GDM1 (cell line): ENCODE measurements at regions not wholly inside any gene's neighbourhood (a gene's known extent, or its start where the extent isn't known, plus 50 kb on each side); places are given as distances from the start of the nearest gene placed in this dataset.
"Not testable (repeated sequence)": the region's sequence is repeated elsewhere in the genome, so short reads cannot be mapped to it uniquely, and the experiment has no call there.

Experiments
- DNase-seq: peaks from one replicate; lab custom pipeline; 2025; lab: John Stamatoyannopoulos, UW

DNA sequence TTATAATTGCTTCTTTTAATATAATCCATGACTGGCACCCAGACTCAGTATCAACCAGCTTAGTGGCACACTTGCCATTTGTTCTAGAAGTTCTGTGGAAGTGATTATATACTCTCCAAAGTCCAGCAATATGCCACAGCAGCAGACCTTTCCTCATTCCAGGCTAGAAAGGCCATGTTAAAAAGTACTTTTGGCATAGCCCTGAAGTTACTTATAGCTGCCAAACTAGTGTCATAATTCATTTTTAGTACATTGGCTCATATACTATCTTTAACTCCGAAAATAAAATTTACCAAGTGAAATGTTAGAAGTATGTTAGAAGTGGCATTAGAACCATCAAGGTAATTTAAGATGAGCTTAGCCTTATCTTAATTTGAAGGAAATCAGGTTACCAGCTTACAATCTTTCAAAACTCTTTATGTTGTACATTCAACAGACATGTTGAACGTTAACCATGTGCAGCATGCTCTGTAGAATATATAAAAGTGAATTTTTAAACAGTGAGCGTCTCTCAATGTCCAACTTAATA, 714.2 kb upstream of the LCORL start:
- DNase-seq: no peak

DNA sequence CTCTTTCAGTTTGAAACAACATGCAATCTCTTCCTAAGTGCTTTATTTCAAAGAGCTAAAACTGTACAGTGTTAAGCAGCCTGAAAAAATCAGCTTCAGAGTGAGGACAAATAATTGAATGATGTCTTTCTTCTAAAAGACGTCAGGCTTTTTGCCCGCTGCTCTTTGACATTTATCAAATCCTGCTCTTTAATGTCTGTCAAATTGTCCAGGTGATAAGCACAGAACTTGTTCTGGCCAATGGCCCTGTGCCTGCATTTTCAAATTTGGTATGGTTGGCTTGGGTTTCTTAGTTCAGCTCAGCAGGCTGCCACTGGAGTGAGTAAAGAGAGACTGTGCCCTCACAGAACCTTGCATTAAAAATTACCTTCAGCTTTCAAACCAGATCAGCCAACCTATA, 712.9 kb upstream of the LCORL start:
- no peak for DNase-seq

DNA sequence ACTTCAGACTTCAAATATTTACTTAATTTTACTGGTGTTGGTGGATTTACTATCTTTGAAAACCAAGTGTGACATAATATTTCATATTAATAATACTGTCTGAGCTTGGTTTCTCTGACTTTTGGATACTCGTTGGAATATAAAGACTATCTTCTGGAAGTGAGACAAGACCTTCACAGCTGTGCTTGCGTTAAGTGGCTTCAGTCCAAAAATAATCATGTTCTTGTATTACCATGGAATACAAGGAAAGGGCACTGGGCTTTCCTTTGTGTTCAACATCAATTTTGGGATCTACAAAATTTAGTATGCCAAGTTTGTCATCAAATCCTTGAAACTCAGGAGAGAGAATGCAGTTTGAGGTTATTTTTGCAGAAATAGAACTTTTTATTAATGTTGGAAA, 712.4 kb upstream of the LCORL start:
- DNase-seq: no peak

DNA sequence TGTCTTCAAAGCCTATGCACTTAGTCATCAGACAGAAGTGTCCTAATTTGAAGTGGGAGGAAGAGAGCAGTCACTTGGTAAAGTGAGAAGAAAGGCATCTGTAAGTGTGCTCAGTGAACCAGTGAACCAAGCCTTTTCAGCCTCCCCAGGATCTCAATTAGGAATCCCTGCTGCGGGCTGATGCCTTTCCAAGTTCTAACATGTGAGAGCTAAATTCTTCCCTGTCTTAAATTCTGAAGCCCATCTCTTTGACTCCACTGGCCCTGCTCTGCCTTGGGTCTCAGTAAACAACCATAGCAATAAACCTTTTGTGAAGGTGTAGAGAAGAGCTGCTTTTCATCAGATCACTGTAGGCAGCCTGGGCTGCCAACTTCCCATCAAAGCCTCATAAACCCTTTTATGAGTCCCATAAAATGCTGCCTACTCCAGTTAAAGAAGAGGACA, 701.2 kb upstream of the LCORL start:
- DNase-seq: no peak

DNA sequence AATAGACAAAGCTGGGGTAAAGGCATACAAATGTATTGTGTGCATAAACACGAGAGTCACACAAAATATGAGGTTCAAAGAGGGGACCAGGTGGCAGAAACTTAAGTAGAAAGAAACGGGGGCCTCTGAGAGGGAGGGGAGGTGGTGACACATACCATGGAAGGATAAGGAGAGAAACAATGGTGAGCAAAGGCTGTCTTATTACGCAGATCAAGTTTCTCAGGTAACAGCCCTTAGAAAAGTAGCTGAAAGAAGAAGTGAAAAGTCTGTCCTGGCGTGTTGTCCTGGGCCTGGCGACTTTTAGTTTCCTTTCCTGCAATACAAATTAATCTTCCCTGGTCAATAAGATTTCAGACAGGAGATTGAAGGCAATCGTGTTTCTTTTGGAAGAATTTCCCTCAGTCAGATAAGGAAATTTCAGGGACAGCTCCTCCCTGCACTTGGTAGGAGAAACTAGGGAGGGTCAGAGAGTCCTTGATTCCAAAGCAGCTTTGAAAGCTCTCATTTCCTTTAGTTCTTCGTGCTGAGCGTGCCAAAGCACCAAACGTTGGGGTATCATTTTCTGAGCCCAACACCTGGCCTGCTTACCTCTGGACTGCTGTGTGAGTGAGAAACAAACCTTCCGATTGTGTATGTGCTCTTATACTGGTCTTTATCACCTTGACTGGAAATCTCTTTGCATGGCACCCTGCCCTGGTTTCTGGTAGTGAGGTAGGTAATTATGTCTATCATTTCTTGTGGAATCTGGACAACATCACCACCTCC, 676.7 kb upstream of the LCORL start:
- no peak for DNase-seq

DNA sequence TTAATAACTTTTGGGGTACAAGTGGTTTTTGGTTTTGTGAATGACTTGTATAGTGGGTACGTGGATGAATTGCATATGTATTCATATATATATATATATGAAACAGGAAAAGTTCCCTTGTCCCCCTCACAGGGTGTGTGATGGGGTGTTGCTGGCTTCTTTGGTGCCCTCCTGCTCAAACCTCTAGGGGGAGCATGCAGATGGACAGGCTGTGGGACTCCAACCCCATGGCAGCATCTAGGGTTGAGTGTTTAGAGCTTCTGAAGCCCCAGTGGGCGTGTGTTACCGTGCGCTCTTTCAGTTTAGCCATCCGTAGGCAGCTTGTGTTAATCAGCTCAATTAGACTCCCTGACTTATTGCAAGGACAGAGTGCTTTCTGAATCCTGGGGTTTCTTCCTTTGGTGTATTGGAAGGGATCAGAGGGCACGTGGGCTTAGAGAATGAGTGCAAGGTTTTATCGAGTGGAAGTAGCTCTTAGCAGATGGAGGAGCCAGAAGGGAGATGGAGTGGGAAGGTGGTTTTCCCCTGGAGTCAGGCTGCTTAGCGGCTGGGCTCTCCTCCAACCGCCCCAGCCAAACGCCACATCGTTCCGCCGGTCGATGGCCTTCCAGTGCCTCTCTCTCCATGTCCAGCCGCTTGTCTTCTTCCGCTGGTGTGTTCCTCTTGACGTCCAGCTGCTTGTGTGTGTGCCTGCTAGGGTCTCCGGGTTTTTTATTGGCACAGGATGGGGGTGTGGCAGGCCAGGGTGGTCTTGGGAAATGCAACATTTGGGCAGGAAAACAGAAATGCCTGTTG, 674.4 kb upstream of the LCORL start:
- no peak for DNase-seq

DNA sequence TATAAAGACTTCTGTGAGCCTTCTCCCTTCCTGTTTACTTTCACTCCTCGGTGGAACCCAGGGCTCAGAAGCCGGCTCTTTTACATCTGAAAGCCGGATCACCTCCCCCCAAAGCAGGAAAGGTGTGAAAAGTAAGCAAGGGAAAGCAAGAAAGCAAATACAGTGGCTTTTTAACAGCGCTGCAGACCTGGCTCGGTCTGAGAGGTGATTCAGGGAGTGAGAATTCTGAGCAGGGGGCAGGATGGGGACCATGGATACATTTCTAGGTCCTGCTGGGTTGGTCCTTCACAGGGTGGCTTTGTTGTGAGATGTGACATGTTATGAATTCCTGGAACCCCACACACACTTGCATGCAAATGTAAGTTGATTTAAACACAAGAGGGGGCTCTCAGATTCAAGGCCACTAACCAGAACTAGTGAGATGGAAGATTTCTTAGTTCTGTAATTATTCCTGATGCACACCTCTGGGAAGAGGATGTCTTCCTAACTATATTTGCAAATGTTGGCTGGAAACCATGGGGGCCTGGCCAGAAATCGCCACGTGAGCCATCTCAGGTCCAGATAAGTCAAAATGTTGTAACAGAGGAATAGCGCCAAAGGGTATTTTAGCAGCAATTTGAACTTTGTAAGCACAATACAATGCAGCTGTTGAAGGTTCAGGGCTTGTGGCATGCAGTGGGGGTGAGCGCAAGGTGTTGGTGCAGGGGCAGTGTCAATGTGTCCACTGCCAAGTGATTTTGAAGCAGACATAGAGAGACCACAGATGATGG, 670.1 kb upstream of the LCORL start:
- DNase-seq: no peak

DNA sequence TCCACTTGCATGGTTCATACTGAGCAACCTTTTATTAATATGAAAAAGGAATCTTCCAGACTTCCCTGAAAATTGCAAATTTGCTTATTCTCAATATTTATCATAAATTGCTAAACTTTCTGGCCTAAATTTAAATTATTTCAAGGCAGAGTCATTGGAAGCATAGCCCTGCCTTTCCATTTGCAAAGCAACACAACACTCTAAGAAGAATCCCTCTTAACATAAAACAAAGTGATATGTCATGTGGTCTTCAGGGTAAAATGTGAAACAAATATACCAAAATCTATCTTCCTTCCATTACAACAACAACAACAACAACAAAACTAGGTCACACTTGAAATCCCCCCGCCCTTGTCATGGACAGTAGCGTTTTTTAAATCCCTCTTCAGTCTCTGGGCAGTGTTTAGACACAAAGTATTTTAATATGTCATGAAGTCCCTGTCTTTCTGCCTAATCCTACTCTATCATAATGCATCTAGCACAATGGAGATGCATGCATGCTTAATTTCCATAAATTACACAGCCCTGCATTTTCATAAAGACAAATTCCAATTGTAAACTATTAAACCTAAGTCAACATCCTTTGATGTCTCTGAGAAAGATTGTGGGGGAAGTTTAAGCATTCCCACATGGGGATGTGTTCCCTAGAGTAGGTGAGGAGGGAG, 668.9 kb upstream of the LCORL start:
- DNase-seq: no peak

DNA sequence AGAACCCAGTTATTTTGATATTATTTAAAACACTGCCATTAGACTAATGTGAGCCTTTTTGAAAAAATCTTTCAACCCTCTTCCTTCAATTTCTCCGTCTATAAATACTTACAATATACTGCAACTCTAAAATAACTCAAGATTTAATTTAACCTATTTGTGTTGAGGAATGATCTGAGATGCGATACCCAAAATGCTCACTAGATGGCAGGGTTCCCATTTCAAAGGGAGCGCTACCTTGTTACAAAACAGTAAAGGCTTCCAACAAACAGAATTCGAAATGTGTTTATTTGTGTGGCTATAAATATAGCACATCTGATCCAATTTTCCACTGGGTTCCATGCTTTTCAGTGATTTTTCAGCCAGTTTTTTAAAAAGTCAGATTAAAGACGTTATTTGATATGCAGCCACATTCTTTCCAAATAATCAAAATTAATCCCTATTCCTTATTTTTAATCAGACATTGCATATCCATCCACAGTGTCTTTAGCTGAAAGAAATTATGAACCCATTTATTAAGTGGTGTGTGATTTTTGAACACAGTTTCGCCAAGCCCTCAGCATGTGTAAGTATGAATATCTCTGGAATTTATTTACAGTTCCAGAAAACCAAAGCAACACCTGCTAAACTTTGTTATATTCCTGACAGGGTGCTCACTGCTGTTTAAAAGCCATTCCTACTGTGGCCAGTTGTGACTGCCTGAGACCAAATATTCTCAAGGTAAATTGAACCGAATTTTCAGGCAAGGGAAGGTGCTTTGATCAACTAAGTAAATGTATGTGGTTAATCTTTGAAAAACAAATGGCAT, 668.0 kb upstream of the LCORL start:
- peak; percentile 0 for DNase-seq

DNA sequence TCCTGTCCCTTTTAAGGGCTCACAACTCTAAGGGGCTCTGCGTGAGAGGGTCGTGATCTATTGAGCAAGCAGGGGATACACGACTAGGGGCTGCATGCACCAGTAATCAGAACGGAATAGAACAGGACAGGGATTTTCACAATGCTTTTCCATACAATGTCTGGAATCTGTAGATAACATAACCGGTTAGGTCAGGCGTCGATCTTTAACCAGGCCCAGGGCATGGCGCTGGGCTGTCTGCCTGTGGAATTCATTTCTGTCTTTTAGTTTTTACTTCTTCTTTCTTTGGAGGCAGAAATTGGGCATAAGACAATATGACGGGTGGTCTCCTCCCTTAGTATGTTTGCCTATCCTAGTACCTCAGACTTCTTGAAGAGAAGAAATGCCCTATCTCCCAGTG, 666.8 kb upstream of the LCORL start:
- DNase-seq: not testable (repeated sequence)

DNA sequence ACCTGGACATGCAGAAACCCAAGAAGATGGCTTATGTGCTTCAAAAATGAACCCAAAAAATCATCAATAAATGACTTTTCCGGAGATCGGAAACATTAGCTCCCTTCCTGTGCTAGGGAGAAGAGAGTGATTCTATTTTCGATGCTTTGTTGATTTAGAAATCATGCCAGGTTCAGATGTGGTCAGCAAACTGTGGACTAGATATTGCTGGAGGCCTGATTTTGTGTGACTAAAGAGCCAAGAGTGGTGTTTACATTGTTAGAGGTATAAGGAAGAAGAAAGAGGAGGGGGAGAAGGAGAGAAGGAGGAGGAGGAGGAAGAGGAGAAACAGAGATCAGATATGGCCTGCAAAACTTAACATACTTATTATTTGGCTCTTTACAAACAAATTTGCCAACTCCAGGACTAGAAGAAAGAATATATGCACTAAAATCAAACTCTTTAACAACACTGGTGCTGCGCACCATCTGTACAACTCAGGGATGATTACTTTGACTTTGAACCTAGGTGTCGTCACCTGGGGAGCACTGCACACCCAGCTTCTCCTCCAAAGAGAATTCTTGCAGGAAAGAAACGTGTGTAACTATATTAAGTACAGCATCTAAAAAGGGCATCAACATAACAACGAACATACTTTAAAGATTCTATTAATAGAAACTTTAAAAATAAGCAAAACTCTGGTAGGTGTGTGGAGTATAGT, 664.9 kb upstream of the LCORL start:
- no peak for DNase-seq

DNA sequence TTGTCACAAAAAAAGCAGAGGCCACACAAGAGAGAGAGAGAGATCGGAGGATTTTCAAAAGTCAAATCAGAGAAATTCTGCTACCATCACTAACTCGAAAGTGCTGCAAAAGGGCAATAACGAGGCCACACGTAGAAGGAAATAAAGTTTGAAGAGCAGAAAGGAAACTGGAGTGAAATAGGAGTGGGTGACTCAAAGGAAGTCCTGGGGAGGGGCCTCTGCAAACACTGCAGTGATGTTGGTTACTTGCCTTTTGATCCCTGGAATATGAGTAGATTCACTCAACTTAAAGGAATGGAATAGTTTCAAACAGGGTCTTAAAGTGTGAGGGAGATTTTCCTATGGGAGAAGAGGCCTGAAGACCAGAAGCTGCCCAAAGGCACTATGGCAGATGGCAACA, 663.4 kb upstream of the LCORL start:
- no peak for DNase-seq

DNA sequence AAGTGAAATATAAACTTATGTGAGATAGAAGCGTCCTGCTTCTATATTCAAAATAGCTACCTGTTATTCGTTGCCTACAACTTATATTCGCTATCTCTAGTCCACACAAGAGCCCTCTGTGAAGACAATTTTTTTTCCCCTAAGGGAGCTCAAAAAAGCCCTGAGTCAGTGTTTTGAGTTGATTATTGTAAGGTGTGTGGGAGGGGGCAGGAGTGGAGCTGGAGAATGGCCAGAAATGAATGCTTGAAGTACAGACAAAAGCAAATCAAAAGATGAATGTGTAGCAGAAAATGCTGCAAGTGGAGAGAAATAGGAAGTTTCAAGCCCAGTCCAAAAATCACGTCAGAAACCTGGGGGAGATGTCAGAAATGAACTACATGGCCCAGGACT, 655.0 kb upstream of the LCORL start:
- no peak for DNase-seq

DNA sequence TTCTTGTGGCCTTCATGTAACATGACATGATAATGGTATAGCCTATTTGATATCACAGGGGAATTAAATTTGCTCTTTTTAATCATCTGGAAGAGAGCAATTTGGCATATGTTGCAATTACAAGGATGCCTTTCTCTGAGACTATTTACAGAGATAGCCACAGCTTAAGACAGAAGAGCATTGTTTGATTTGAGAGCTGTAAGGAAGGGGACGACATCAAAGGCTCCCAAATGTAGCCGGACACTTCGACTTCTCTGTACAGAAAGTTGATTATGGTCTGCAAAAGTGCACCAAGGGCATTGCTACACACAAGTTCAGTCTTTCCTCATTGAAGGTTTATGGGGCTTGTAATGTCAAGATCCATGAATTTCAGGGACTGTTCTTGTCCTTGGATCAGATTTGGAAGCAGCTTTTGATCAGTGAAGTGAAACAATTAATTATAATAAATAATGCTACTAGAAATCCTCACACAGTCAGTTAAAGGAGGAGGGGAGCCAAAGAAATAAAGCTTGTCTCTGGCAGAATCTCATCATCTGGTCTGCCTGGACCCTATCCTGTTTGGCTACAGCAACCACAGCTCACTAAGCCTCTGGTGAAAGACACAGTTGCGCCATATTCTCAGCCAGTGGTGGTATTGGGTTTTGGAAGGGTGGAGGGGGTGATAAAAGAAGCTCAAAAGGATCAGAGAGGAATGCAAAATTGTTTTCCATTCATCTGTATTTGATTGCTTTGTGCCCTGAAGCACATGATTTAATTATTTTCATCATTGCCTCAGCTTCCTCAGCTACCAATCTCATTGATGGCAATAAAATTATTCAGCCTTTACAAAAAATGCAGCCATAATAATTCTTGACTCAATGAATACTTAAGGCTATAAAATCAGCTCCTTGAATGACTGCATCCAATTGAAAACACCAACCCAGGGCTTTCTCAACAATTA, 654.3 kb upstream of the LCORL start:
- no peak for DNase-seq

DNA sequence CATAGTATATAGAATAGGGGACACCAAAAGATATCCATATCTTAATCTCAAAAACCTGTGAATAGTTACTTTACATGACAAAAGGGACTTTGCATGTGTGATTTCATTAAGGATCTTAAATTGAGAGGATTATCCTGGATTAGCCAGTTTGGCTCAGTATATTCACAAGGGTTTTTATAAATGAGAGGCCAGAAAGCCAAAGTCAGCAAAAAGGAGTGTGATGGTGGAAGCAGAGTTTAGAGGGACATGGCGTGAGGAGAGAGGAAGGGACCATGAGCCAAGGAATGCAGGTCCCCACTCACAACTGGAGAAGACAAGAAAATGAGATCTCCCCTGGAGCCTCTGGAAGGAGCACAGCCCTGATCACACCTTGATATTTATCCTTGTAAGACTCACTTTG, 648.5 kb upstream of the LCORL start:
- no peak for DNase-seq

DNA sequence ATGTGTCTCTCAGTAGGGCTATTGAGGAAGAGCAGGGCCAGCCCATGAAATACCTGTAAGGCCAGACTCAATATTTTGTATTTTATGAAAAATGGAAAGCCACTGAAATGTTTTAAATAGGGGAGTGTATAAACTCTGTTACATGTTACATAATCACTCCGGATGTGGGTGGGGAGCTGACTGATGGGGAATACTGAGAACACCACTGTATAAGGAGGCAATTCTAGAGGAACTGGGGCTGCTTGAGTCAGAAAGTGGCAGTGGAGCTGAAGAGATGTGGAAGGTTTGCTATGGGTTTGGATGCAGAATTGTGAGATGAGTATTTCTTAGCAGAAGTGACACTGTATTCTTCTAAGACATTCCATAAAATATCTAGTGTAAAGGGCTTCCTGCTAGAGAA, 647.8 kb upstream of the LCORL start:
- no peak for DNase-seq

DNA sequence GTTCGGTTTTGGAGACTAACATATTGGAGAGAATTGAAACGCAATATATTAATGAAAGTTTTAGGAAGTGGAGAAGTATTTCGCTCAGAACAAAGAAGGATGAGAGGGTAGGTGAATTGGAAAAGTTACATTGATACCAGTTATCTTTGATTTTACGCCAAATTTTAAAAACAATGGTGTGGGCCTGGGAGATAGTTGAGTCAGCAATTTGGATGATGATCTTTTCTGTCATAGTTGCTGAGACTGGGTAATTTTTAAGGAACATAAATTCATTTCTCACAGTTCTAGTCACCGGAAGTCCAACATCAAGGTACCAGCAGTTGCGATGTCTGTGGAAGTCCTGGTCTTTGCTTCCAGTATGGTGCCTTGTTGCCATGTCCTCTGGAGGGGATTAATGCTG, 644.8 kb upstream of the LCORL start:
- DNase-seq: no peak

DNA sequence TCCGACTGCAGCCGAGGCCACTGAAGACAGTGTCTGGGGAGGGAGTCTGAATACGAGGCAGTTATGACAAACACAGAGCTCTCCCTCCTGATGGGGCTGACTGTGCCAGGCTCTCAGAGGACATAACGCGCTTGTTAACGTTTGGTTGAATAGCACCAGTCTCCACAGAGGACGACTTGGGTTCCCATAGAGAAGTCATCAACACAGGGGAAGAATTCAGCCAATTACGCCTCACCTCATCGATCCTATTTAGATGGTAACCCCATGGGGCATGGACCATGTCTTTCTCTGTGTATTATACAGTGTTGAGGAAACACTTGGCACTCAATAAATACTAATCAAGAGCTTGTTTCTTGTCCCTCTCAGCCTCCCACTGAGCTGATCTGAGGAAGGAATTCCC, 642.6 kb upstream of the LCORL start:
- no peak for DNase-seq

DNA sequence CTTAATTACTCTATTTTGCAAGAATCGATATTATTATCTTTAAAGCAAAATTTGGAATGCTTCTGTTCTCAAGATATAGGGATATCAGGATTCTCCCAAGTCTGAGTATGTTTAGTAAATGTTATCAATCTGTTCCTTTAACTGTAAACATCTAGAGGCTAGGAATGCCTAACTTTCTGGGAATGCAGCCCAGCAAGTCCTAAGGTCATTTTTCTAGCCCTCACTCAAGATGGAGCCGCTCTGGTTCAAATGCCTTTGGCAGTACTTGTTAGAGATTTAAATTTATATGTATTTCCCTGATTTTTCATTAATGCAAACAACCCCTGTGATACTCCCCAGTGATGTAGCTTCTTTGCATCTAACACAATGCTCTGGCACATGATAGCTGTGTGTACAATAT, 623.8 kb upstream of the LCORL start:
- DNase-seq: no peak
